ENCODE measurements at regions not wholly inside any gene's neighbourhood (a gene's known extent, or its start where the extent isn't known, plus 50 kb on each side); places are given as distances from the start of the nearest gene placed in this dataset.
"Not testable (repeated sequence)": the region's sequence is repeated elsewhere in the genome, so short reads cannot be mapped to it uniquely, and the experiment has no call there.

DNA sequence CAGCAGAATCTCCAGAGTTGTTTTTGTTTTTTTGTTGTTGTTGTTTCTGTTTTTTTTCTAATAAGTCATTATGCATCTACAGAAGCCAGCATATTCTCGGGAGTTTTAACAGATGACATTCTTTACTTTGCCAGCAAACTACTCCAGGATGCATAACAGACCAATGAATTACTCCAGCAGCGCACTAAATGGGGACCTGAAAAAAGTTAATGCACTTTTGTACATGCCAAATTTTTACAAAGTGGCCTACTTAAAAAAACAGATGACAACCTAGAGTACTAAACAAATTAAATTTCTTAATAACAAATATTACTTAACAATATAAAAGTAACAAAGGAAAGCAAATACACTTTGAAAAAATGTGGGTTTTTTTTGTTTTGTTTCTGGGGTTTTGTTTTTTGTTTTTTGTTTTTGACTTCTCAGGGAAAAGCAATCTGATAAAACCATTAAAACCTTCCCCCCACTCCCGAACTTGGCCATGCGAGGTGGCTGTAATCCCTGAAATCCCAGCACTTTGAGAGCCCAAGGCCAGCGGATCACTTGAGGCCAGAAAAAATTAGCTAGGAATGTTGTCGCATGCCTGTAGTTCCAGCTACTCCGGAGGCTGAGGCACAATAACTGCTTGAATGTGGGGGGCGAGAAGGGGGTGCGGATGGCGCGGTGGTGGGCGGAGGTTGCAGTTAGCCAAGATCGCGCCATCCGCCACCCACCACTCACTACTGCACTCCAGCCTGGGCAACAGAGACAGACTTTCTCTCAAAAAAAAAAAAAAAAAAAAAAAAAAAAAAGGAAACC is 352.4 kb downstream of the CETN3 start:
- DNase-seq (ENCODE audit: low spot score): no peak

DNA sequence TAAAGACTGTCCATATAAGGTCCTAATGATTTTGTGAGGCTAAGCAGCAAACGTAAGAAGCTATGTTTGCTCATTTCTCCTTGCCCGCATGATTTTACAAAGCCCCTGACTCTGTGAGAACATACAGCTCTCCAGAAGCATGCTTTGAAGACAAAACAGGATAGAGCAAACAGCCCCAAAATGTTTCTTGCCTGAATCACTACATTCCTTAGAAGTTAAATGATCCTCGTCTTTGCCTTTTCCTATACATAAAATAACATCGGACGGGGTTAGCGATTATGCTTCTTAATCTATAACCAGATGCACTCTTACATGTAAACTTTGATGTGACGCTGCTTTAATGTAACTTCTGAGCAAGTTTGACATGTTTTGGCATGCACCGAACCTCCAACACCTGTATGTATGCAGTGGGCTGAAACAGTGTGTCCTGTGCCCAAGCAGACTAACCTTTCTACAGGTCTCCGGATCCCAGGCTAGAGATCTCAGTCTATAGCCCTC is 353.7 kb downstream of the CETN3 start:
- peak; percentile 2 for DNase-seq (ENCODE audit: low spot score)

DNA sequence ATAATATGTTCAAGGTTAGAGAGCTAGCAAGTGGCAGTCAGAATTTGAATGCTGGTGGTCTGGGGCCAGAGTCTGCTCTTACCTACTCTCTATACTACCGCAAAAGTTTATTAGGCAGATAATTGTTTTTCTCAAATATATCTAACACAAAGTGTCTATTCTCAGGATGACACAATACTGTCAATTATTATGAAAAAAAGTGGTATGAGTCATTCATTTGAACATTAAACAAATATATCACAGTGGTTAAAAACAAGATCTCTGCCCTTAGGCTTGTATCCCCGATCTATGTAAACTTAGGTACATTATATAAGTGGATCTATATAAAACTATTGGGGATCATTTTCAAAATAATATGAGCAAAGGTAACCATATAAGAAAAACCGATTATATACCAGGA is 354.9 kb downstream of the CETN3 start:
- DNase-seq (ENCODE audit: low spot score): no peak

DNA sequence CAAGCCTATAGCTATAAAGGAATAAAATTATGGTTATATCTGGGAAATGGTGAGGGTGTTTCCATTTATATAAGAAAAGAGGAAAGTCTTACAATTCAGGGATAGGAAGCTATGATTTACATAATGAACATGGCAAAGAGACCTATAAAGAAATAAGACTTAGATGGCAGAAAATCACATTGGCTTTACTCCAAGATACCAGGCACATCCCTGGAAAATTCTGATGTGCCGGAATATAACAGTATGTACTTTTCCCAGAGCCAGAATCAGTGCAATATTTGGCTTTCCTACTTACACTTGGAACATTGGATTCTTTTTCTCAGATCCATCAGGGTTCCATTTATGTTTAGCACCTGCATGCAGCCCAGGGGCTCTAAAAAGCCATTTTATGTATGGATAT is 357.8 kb downstream of the CETN3 start:
- no peak for DNase-seq (ENCODE audit: low spot score)

DNA sequence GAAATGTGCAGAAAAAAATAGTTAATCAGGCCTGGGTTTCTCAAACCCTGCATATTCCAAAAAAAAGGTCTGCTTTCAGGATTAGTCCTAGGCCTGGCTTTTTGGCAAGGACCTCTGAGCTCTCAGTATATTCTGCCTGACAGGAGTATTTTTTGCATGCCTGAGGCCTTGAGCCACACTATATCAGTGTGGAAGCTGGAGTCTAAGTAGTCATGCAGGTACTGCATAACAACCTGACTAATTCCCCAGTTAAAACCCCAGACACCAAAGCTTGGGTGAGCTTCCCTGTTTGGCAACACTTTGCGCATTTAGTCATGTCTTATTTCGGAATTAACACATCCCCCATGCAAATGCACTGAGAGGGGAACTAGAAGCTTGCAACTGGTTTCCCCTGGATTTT is 359.5 kb downstream of the CETN3 start:
- DNase-seq (ENCODE audit: low spot score): no peak

DNA sequence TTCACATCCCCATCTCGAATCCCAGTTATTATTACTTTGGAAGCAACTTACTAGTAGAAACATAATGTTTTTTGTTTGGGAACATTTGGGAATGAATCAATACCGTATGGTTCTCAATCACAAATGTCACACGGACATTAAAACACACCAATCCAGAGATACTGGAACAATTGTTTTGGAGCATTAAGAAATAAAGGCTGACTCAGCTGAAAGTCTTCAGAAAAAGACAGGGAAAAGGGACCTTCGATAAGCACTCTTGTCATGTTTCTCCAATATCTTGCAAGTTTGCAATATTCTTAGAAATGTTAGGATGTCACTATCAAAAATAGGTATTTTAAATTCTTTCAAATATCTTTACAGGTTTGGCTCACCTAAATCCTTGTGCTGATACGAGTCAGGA is 362.4 kb downstream of the CETN3 start:
- DNase-seq (ENCODE audit: low spot score): no peak

DNA sequence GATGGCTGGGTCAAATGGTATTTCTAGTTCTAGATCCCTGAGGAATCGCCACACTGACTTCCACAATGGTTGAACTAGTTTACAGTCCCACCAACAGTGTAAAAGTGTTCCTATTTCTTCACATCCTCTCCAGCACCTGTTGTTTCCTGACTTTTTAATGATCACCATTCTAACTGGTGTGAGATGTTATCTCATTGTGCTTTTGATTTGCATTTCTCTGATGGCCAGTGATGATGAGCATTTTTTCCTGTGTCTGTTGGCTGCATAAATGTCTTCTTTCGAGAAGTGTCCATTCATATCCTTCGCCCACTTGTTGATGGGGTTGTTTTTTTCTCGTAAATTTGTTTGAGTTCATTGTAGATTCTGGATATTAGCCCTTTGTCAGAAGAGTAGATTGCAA is 369.5 kb downstream of the CETN3 start:
- DNase-seq (ENCODE audit: low spot score): not testable (repeated sequence)

DNA sequence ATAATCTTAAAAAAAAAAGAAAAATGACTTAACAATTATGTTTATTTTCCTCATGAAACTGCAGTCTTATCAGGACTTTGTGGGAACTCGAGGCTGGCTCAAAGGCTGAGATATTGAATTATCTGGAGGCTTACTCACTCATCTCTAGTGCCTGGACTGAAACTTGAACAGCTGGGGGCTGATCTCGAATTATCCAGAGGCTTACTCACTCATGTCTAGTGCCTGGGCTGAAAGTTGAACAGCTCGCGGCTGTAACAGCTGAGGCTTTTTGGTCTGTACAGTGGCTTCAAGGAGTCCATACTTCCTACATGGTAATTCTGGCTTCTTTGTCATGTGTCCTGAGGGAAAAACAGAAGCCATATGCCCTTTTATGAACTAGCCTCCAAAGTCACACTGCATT is 371.9 kb downstream of the CETN3 start:
- DNase-seq (ENCODE audit: low spot score): no peak

DNA sequence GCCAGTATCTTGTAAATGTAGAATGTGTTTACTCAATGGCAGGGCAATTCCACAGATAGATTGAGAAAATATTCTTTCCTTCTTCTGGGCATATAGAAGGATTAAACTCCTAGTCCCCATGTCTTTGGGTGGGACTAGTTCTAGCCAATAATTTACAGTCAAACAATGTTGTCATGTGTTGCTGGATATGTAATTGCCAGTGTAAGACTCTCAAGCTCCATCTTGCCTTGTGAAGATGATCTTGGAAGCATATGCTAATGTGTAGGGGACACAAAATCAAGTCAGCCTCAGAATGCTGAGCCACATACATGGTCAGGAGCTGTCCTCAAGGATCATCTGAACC is 386.9 kb downstream of the CETN3 start:
- DNase-seq (ENCODE audit: low spot score): no peak

DNA sequence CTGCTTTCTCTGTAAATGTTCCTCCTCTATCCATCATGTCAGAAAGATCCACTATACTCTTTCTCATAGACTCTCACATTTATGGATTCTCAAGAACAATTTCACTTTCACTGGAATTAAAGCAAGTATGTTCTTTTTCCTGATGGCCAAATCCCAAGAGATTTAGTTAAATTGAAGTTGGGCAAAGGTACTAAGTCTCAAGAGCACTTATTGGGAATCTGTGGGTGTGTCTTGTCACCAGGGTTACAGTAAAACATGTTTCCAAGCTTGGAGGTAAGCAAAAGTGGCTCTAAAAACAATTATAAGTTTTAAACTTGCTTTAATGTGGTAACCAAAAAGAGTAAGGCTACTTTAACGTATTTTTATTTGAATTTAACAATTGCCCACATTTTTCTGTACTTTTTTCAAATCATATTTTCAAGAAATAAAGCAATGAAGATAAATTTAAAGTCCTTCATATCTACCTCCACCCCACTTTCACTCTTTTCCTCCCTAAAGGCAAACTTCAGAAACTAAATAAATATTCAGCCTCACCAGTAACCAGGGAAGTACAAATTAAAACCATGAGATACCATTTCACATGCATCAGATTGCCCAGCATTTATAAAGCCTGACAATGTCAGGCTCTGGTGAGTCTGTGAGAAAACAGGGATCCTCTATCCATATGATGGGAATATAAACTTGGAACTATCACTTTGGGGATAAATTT is 387.4 kb downstream of the CETN3 start:
- no peak for DNase-seq (ENCODE audit: low spot score)

DNA sequence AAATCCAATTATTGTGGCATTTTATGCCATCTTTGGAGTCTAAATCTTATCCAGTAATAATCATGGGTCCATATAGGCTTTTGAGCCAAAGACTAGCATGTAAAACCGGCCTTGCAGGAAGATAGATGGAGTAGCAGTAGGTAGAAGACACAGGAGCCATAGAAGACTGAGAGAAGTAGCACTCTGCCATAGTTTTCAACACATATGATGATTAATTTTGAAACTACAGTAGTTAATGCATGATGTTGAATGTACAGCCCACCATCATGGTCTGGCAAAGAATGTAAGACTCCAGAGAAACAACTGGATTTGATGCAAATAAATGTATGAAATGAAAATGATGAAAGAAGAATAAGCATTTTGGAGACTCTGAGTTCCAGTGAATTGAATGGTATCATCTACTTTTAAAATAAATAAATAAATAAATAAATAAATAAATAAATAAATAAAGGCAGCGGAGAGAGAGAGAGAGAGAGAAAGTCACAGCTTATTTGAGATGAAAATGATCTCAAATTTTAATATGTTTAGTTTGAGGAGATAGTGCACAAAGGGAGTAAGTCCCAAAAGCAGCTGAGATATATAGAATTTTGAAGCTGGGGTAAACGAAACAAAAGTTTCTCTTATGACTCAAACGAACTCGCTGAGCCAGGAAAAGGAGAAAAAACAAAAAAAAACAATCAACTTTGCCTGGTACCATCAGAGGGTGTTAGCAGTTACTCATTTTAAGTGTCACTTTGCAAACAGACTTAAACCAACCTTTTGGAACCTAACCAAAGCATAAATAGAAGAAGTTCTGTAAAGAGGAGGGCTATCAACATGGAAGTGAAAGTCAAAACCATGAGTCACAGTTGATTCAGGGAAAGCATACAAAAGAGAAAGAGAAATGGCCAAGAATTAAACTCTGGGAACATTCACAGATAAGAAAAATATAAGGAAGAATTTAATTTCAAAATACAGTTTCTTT is 388.7 kb downstream of the CETN3 start:
- DNase-seq (ENCODE audit: low spot score): peak; percentile 15

DNA sequence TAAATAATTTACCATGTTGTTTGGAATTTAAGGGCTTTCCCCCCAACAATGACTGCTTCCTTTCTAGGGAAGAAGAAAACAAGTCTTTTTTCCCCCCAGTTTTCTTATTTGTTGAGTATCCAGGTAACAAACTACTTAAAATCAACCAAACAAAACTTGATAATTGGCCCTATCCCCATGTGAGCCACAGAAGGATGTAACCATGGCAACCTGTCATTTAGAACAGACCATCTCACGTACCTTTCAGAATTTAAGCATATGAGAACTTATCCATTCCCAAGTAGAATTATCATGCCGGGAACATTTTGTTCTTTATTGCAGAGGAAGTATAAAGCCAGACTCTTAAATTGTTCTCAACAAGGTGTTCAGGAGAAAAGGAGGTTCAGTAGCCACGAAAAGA is 392.3 kb downstream of the CETN3 start:
- no peak for DNase-seq (ENCODE audit: low spot score)

DNA sequence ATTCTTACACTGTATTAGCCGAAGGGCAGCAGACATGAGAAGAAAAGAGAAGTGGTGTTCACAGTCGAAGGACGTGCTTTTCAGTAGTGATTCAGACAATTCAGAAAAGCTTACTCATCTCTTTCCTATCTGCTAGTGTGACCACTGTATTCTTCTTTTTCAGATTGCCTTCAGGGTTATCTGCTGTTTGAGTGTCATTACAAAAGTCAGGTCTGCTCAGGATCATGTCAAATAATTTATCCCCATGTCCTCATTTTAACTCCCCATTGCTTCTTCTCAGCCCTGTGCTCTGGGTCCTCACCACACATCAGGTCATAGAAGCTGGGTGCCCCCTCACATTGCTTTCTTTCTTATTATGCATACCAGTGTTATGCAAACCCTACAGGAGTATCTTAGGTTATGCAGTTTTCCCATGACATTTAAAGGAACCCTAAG is 394.0 kb downstream of the CETN3 start:
- no peak for DNase-seq (ENCODE audit: low spot score)

DNA sequence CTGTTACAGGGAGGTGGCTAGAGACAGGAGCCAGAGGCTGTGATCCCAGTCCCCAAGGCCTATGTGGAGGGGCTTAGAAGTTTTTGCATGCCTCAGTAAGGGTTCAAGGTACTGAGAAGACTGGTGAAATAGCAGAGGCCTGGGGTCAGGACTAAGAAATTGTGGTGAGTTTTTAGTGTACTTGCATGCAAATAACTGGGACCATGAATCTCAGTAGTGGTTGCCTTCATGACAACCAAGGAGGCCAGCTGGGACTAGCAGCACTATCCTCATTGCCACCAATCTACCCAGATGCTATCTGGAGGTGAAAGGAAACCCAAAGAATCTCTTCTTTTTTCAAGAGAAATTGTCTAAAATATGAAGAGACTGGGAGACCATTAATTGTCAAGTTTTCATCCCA is 395.1 kb downstream of the CETN3 start:
- DNase-seq (ENCODE audit: low spot score): no peak

DNA sequence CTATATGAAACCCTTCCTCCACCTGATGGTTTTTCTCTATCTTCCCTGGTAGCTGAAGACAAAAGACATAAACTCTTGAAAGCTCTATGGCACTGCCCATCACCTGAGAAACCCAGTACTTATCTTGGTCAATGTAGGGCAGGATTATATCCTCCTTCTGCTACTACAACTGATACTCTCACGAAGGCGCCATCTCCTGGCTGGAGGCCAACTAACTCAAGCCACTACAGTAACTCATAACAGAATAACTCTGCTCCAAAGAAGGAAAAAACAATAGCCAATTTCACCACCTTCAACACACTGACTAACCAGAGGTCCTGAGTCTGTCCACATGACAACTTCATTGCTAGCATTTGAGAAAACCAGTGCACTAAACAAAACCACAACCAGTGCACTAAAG is 409.2 kb downstream of the CETN3 start:
- DNase-seq (ENCODE audit: low spot score): no peak

DNA sequence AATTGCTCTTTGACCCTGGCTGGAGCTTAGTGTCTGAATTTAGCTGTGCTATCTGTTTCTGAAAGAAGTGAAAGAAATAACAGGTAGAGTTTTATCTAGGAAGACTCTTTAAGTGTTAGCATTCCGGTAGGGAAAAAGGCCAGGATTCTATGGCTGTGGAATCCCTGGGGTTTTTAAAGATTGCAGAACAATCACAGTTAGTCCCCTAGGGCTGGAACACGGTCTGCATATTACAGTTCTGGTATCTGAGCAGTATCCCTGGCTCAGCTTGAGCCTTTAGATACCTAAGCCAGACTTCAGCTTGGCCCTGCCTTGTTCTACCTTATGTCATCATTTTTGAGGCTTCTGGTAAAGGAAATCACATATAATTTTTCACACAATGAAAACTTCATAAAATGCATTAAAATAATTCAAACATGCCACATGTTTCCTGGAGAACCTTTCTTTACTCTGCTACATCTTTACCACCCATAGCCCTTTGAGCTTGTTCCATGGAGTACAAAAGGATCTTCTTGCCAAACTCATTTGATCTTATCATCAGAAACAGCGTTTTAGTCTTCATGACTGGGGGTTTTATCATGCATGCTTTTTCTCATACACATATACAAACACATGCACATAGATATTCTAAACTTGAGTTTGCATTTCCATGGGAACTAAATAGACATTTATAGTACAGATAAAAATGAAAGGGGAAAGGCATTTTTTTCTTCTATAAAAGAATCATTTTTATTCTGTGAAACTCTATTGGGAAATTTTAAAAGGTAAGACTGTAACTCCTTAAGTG is 410.8 kb downstream of the CETN3 start:
- no peak for DNase-seq (ENCODE audit: low spot score)

DNA sequence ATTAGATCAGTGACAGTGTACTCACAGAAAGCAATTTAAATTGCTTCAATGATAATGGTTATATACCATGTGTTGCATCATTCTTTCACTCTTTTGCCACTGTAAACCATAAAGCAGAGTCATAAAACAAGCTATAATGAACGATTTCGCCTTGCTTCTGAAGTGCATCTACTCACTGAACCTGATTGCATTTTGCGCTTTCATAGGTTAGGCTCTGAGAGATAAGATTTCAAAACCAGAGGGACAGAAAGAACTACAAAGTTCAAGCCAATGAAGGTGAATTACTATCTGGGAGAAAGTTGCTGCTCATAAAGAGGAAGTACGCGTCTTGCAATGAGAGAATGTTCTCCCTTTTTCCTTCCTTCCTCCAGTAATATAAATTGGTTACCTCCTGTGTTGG is 412.7 kb downstream of the CETN3 start:
- DNase-seq (ENCODE audit: low spot score): no peak

DNA sequence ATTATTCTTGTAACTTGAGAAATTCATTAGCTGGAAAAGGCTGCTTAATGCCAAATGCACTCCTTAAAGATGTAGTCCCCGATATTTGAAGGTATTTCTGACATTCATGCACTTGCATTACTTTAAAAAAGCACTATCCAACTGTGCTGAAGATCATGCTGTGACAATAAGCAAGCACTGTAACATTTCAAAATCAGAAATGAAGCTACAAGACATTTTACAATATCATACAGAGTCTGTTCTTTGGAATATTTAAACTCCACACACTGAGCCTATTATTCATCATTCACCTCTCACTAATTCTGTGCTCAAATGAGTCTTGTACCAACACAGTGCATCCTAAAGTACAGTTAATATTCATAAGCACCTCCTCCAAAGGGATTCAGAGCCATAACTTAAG is 413.2 kb downstream of the CETN3 start:
- no peak for DNase-seq (ENCODE audit: low spot score)

DNA sequence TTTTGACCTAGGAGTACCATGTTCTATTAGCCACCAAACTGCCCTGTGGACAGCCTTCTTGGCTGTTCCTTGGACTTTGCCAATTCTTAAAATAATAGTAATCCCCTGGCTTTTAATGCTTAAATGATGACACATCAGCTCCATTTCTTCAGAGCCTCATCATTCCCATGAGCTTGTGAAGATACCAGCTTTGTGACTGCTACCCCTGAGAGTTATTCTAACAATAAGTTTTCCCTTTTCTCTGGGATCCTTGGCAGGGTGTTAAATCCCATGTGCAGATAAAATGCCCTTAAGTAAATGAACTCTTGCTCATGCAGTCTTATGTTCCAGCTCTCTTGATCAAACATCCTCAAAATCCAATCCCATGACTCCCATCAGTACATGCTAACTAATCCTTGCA is 415.3 kb downstream of the CETN3 start:
- no peak for DNase-seq (ENCODE audit: low spot score)

DNA sequence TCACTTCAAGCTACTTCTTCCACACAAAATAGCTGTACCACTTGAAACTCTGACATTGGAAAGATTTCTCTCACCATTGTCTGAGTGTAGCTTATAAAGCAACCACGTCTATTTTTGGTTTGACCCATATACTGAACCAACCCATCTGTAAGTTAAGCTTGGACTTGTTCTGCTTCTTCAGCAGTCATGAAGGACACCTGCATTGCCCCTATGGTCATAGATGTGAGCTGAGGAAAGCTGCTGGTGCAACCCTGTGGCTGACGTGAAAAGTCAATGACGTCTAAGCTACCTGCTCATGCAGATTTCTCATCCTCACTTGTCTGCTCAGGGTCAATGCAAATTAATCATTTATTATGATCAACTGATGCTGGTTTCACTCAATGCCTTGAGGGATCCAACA is 417.4 kb downstream of the CETN3 start:
- DNase-seq (ENCODE audit: low spot score): no peak

DNA sequence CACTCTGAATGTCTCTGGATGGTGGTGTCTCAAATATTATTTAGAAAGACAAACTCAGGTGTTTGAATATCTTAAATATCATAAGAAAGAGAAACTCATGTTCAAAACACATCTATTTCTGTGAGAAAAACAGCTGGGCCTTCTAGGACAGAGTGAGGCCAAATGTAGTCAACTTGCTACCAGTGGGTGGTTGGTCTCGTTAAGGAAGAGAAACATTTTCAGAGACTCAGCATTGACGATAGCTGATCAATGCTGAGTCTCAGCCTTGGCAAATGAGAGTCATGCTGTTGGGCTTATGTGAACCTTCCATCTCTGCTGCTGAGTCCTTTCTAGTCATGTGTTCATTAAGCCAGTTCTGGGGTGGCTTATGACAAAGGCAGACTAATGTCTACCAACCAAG is 418.0 kb downstream of the CETN3 start:
- DNase-seq (ENCODE audit: low spot score): no peak

DNA sequence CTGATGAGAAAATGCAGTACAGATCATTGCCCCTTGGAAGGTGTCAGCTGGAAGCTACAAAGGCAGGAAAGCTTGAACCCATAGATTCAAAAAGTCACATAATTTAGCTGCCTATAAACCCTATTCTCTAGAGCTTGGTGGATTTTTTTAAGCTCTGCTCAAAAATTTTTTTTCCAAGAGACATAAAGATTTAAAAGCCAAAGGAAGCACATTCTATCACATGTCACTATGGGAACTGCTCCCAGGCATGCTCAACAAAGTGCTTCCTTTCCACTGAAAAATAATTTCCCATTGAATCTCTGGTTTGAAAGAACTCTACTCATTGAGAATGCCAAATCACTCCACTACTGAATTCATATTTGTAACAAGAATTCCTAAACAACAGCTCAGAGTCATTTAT is 419.8 kb downstream of the CETN3 start:
- DNase-seq (ENCODE audit: low spot score): no peak

Measured in AG08395 (cell line).